ENCODE measurements at regions not wholly inside any gene's neighbourhood (a gene's known extent, or its start where the extent isn't known, plus 50 kb on each side); places are given as distances from the start of the nearest gene placed in this dataset.

GRCh38 chr12:127373559-127373958, 893.4 kb upstream of the TMEM132C start:
- H3K4me3 ChIP-seq, result no peak overlapping the region
- no peak overlapping the region for H3K27ac ChIP-seq
- peaks cover 0 to 3% (median 0%) of the 10 kb centered on the region in 3 donors for H3K9me3 ChIP-seq
- DNase-seq, result no peak
- H3K4me1 ChIP-seq, result no peaks in the 10 kb centered on the region
- intact Hi-C loops (cut with DNase I), result no loop called here
- TF ChIP-seq POLR2A (IDR thresholded peaks at IDR 0.05), result no peak
- no peak for TF ChIP-seq CTCF (IDR thresholded peaks at IDR 0.05)
- 72 to 89% methylated on average over 3 to 4 of the region's 4 CpGs for WGBS, 2 donors
- H3K36me3 ChIP-seq, result no peaks in the 10 kb centered on the region
- no peaks in the 10 kb centered on the region for H3K27me3 ChIP-seq

DNA sequence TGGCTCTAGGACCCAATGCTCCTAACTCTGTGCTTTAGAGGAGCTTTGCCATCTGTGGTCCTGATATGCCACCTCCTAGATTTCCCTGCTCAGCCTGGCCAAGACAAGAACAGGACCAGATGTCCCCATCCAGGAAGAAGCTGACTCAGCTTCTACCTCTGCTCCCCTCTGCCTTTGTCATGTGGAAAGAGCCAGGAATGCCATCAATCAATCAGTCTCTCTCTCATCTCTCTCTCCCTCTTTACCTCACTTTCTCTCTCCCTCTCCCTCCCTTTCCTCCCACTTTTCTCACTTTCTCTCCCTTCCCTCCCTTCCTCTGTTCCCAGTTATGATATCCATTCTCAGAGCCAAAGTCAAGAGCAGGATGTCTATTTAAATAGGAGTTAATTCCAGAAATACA, 892.5 kb upstream of the TMEM132C start:
- H3K36me3 ChIP-seq, result no peaks in the 10 kb centered on the region
- H3K4me1 ChIP-seq, result no peaks in the 10 kb centered on the region
- no peak overlapping the region for H3K27ac ChIP-seq
- no peak for DNase-seq
- intact Hi-C loops (cut with DNase I), result no loop called here
- no peaks in the 10 kb centered on the region for H3K27me3 ChIP-seq
- TF ChIP-seq CTCF (IDR thresholded peaks at IDR 0.05) (no peak), POLR2A (IDR thresholded peaks at IDR 0.05) (no peak)
- no peaks in the 10 kb centered on the region for H3K9me3 ChIP-seq
- H3K4me3 ChIP-seq, result no peak overlapping the region

GRCh38 chr12:127381043-127381668, 885.8 kb upstream of the TMEM132C start:
- peak overlapping the region in 1 of 4 donors; percentile 43 for H3K4me3 ChIP-seq
- peaks cover 0 to 6% (median 0%) of the 10 kb centered on the region in 3 donors for H3K4me1 ChIP-seq
- no peak for DNase-seq
- H3K9me3 ChIP-seq, result no peaks in the 10 kb centered on the region
- TF ChIP-seq CTCF (IDR thresholded peaks at IDR 0.05) (peak; percentile 40 to 75 (median 70)), POLR2A (IDR thresholded peaks at IDR 0.05) (no peak)
- no peaks in the 10 kb centered on the region for H3K36me3 ChIP-seq
- intact Hi-C loops (cut with DNase I), result no loop called here
- no peaks in the 10 kb centered on the region for H3K27me3 ChIP-seq
- 11% methylated on average over 8 to 15 of the region's 33 CpGs for WGBS, 2 donors
- H3K27ac ChIP-seq, result no peak overlapping the region

DNA sequence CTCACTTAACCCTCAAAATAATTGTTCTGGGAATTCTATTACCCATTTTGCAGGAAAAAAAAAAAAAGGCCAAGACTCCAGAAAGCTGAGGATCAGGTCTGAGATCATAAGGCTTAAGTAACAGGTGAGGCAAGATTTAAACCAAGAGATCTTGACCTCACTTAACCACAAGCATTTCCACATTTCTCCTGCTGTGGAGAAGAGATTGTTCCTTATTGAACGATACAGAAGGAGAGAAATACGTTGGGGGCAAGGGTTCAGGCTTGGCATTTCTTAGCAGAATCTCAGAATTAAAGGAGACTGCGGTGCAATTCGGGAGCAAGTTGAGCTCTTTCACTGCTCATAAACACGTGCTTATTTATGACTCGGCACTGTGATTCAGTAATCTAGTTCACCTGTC, 885.3 kb upstream of the TMEM132C start:
- no peak overlapping the region for H3K4me3 ChIP-seq
- no peaks in the 10 kb centered on the region for H3K36me3 ChIP-seq
- H3K27ac ChIP-seq, result no peak overlapping the region
- no peaks in the 10 kb centered on the region for H3K9me3 ChIP-seq
- peaks cover 0 to 6% (median 0%) of the 10 kb centered on the region in 3 donors for H3K4me1 ChIP-seq
- no peaks in the 10 kb centered on the region for H3K27me3 ChIP-seq
- intact Hi-C loops (cut with DNase I), result no loop called here
- no peak for TF ChIP-seq CTCF (IDR thresholded peaks at IDR 0.05)
- no peak for TF ChIP-seq POLR2A (IDR thresholded peaks at IDR 0.05)
- DNase-seq, result no peak
- WGBS, 2 donors, result 67 to 68% methylated on average over 6 of the region's 6 CpGs

DNA sequence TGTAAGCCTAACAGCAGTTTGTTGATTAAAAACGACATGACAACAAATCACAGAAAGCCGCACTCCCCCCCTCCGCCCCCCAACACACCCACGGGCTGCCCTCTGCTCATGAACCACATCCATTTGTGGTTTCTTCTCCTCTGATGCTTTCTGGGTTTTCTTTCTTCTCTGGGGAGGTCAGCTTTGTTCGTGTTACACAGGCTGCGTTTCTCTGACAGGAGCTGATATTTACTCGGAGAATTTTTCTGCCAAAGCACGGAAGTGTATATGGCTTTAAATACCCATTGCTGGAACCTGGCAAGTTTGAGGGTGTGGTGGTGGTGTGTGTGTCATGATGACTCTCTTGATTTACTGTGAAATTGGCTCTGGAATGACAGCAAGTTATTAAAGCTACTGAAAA, 883.7 kb upstream of the TMEM132C start:
- intact Hi-C loops (cut with DNase I), result no loop called here
- no peaks in the 10 kb centered on the region for H3K9me3 ChIP-seq
- H3K27ac ChIP-seq, result no peak overlapping the region
- DNase-seq, result no peak
- TF ChIP-seq CTCF (IDR thresholded peaks at IDR 0.05) (no peak), POLR2A (IDR thresholded peaks at IDR 0.05) (no peak)
- peaks cover 0 to 5% (median 0%) of the 10 kb centered on the region in 4 donors for H3K27me3 ChIP-seq
- no peak overlapping the region for H3K4me3 ChIP-seq
- 51 to 59% methylated on average over 8 of the region's 8 CpGs for WGBS, 2 donors
- peaks cover 0 to 6% (median 0%) of the 10 kb centered on the region in 3 donors for H3K4me1 ChIP-seq
- no peaks in the 10 kb centered on the region for H3K36me3 ChIP-seq
